Esophagus squamous epithelium (tissue), 4 donors: ENCODE measurements at regions not wholly inside any gene's neighbourhood (a gene's known extent, or its start where the extent isn't known, plus 50 kb on each side); places are given as distances from the start of the nearest gene placed in this dataset.
"Not testable (repeated sequence)": the region's sequence is repeated elsewhere in the genome, so short reads cannot be mapped to it uniquely, and the experiment has no call there.

Experiments used
- CTCF ChIP-seq, 6 experiments: fragments of 450-650 bp in 4 of 6; fragments of 200-600 bp in 2 of 6; sonication (generic) in 2 of 6; IDR thresholded peaks; one replicate each; pipeline ENCODE4 v1.5.1; 2016 to 2019; ENCODE audit warnings: antibody characterized with exemption in 6 of 6, mild to moderate bottlenecking in 4 of 6, moderate library complexity in 4 of 6
- POLR2A ChIP-seq, 4 donors: fragments of 450-650 bp; IDR thresholded peaks; one replicate each; pipeline ENCODE4 v1.6.1; 2017; ENCODE audit warnings: antibody characterized with exemption in 4 of 4, mild to moderate bottlenecking in 4 of 4, moderate library complexity in 3 of 4

GRCh38 chr5:62250085-62250484 lies 55.9 kb upstream of the KIF2A start:
- not testable (repeated sequence) for TF ChIP-seq CTCF, POLR2A (IDR thresholded peaks at IDR 0.05)
